K562 (cell line): ENCODE measurements at regions not wholly inside any gene's neighbourhood (a gene's known extent, or its start where the extent isn't known, plus 50 kb on each side); places are given as distances from the start of the nearest gene placed in this dataset.
A peak's percentile ranks its signal among the peaks of the same experiment; 100 is the strongest.
"Not testable (repeated sequence)": the region's sequence is repeated elsewhere in the genome, so short reads cannot be mapped to it uniquely, and the experiment has no call there.

Source experiments
- ATAC-seq: fragments of 200-7000 bp; cut with Tn5 transposase; 3 replicates; pipeline ENCODE4 v1.9.1; 2020; ENCODE audit warnings: moderate library complexity
- BruUV-seq: library from RNA; stranded (reverse); fragments of 400-500 nt; replicated peaks from 2 replicates; lab custom pipeline; 2021; lab: Mats Ljungman, UMichigan
- CTCF ChIA-PET: fragments of 300-600 bp; formaldehyde crosslinking; extraction: SDS; loops from one replicate; lab custom pipeline; 2021; ENCODE audit warnings: low intra/inter-chr PET ratio; lab: Yijun Ruan, JAX
- POLR2A ChIA-PET: fragments of 300-600, 350-650 bp; sonication (Branson Sonifier 250); formaldehyde crosslinking; extraction: SDS; loops from one replicate; lab custom pipeline; 2021; ENCODE audit warnings: antibody characterized with exemption, inconsistent platforms; lab: Yijun Ruan, JAX
- DNase-seq, 4 experiments: peaks; one replicate each; pipeline versions ENCODE4 v3.0.0 to v3.0.0-alpha.2; 2011 to 2018; ENCODE audit warnings: low spot score in 3 of 4, mixed read lengths in 3 of 4; ENCODE audit errors: extremely low read depth in 1 of 4
- FAIRE-seq: peaks from 2 replicates; lab custom pipeline; 2011; peaks lifted over from hg19 to GRCh38; lab: Jason Lieb, UNC
- H2AFZ ChIP-seq: 2 replicates; pipeline ENCODE4 v1.6.0; 2011; ENCODE audit warnings: low read depth, low read length, control low read depth, inconsistent platforms
- H3K27ac ChIP-seq: fragments of 200-600 bp; 3 replicates; pipeline ENCODE4 v1.8.0; 2011; ENCODE audit warnings: low read depth, mild to moderate bottlenecking, control low read depth, inconsistent platforms, low read length, moderate library complexity, mixed read lengths; ENCODE audit errors: extremely low read depth
- H3K27me3 ChIP-seq, 2 experiments: fragments of 300-600 bp in 1 of 2; 2 replicates in 1 of 2; 3 replicates in 1 of 2; pipeline versions ENCODE4 v1.6.0 to v1.8.0; 2011; ENCODE audit warnings: inconsistent platforms in 2 of 2, low read length in 2 of 2, mild to moderate bottlenecking in 1 of 2, mixed read lengths in 1 of 2, moderate library complexity in 1 of 2; ENCODE audit not compliant: control insufficient read depth in 2 of 2, insufficient read depth in 2 of 2
- H3K36me3 ChIP-seq: fragments of 300-600 bp; 3 replicates; pipeline ENCODE4 v1.8.0; 2011; ENCODE audit warnings: mild to moderate bottlenecking, low read length, inconsistent platforms; ENCODE audit not compliant: control insufficient read depth, insufficient read depth
- H3K4me1 ChIP-seq, 2 experiments: fragments of 200-600 bp in 1 of 2; replicated peaks in 1 of 2; 2 replicates in 1 of 2; 3 replicates in 1 of 2; pipeline versions ENCODE4 v1.5.1 to v1.8.0; 2011; ENCODE audit warnings: inconsistent platforms in 2 of 2, low read length in 2 of 2, mild to moderate bottlenecking in 1 of 2, mixed read lengths in 1 of 2, moderate library complexity in 1 of 2; ENCODE audit not compliant: control insufficient read depth in 2 of 2, insufficient read depth in 2 of 2
- H3K4me2 ChIP-seq: 2 replicates; pipeline ENCODE4 v1.6.1; 2011; ENCODE audit warnings: low read length, control low read depth, inconsistent platforms, mixed read lengths; ENCODE audit not compliant: insufficient read depth
- H3K4me3 ChIP-seq: fragments of 200-600 bp; sonication (generic), shearing (Covaris generic); 2 replicates; pipeline ENCODE4 v1.5.1; 2016; ENCODE audit warnings: control low read depth, inconsistent platforms
- H3K79me2 ChIP-seq: fragments of 200-600 bp; 3 replicates; pipeline ENCODE4 v1.8.0; 2011; ENCODE audit warnings: low read length, inconsistent platforms; ENCODE audit not compliant: control insufficient read depth, insufficient read depth
- H3K9ac ChIP-seq, 2 experiments: 2 replicates each; pipeline versions ENCODE4 v1.6.0 to v1.6.1; 2011; ENCODE audit warnings: low read depth in 2 of 2, low read length in 2 of 2, control low read depth in 1 of 2, inconsistent platforms in 1 of 2, mild to moderate bottlenecking in 1 of 2, mixed read lengths in 1 of 2; ENCODE audit not compliant: insufficient read depth in 1 of 2
- H3K9me1 ChIP-seq: one replicate; pipeline ENCODE4 v1.6.0; 2011; ENCODE audit warnings: inconsistent platforms, mild to moderate bottlenecking, low read length, moderate library complexity; ENCODE audit not compliant: control insufficient read depth, insufficient read depth
- H3K9me3 ChIP-seq: replicated peaks from 2 replicates; pipeline ENCODE4 v1.5.1; 2011; ENCODE audit warnings: low read depth, low read length, inconsistent platforms; ENCODE audit not compliant: control insufficient read depth, insufficient read depth
- H4K20me1 ChIP-seq: replicated peaks from 2 replicates; pipeline ENCODE4 v1.6.1; 2011; ENCODE audit warnings: low read length, inconsistent platforms, mixed read lengths; ENCODE audit not compliant: control insufficient read depth, insufficient read depth
- HBP1 ChIP-seq: fragments of 450-650 bp; formaldehyde crosslinking; IDR thresholded peaks from 2 replicates; pipeline ENCODE4 v1.4.0; 2022; ENCODE audit warnings: missing genetic modification characterization
- SPI1 ChIP-seq: IDR thresholded peaks from 2 replicates; pipeline ENCODE4 v1.6.1; 2011; ENCODE audit warnings: low read depth, low read length, control low read depth, borderline replicate concordance
- WGBS: fragments of 100-300 bp; shearing (Covaris generic); methylation state at CpG from one replicate; pipeline ENCODE4 v1.1.6; 2016; ENCODE audit warnings: low coverage, mixed read lengths; ENCODE audit not compliant: insufficient coverage; ENCODE audit errors: missing lambda C conversion rate; 5-methylcytosine and 5-hydroxymethylcytosine counted together
- in situ Hi-C: fragments of 300-500 bp; cut with MboI; formaldehyde crosslinking; loops from 4 replicates; pipeline ENCODE4 v1.15.0; 2018; ENCODE audit warnings: inconsistent platforms, mixed read lengths
- intact Hi-C: fragments of 100-400 bp; cut with micrococcal nuclease; formaldehyde crosslinking; loops from 2 replicates; pipeline ENCODE4 v1.14.2; 2022

- ATAC-seq (no peak), FAIRE-seq (no peak), DNase-seq (no peak)
- no TSS peak for BruUV-seq
- Histone ChIP-seq H3K4me3 (no peak overlapping the region), H3K36me3 (no peaks in the 10 kb centered on the region), H3K4me1 (no peaks in the 10 kb centered on the region), H3K27me3 (no peaks in the 10 kb centered on the region), H3K4me2 (no peak overlapping the region), H3K9me1 (no peaks in the 10 kb centered on the region), H2AFZ (no peak overlapping the region), H3K9me3 (no peaks in the 10 kb centered on the region), H3K9ac (no peak overlapping the region), H4K20me1 (no peaks in the 10 kb centered on the region), H3K79me2 (no peaks in the 10 kb centered on the region), H3K27ac (no peak overlapping the region)
- ChIA-PET CTCF (no interaction called here), POLR2A (no interaction called here)
- TF ChIP-seq HBP1 (CRISPR knock-in tag) (no peak), SPI1 (peak; percentile 41; the same call in 1 of the 2 replicates)
- whole genome bisulfite sequencing, result 18% methylated on average over 1 of the region's 1 CpG
- in situ Hi-C loops (no loop called here), intact Hi-C loops (no loop called here)
These were observed 286.1 kb downstream of the ANXA1 start for GRCh38 chr9:73437758-73438157.

- H2AFZ ChIP-seq, H3K79me2 ChIP-seq, intact Hi-C loops, BruUV-seq, H3K27ac ChIP-seq, H3K9me1 ChIP-seq, H3K9ac ChIP-seq, H3K27me3 ChIP-seq, in situ Hi-C loops, H3K9me3 ChIP-seq, ATAC-seq, FAIRE-seq, H3K4me2 ChIP-seq, H3K36me3 ChIP-seq, DNase-seq, CTCF ChIA-PET, H3K4me3 ChIP-seq, H4K20me1 ChIP-seq, H3K4me1 ChIP-seq: not testable (repeated sequence)
- POLR2A ChIA-PET, result interaction anchor here (0.9 kb wide), 1 partner anchor 9 kb away, joined by 3 read pairs; no protein-coding TSS in a partner anchor
- 35% methylated on average over 3 of the region's 6 CpGs for WGBS
These were observed 288.2 kb downstream of the ANXA1 start for GRCh38 chr9:73439839-73440238.
